ENCODE measurements at regions not wholly inside any gene's neighbourhood (a gene's known extent, or its start where the extent isn't known, plus 50 kb on each side); places are given as distances from the start of the nearest gene placed in this dataset.
"Not testable (repeated sequence)": the region's sequence is repeated elsewhere in the genome, so short reads cannot be mapped to it uniquely, and the experiment has no call there.

DNA sequence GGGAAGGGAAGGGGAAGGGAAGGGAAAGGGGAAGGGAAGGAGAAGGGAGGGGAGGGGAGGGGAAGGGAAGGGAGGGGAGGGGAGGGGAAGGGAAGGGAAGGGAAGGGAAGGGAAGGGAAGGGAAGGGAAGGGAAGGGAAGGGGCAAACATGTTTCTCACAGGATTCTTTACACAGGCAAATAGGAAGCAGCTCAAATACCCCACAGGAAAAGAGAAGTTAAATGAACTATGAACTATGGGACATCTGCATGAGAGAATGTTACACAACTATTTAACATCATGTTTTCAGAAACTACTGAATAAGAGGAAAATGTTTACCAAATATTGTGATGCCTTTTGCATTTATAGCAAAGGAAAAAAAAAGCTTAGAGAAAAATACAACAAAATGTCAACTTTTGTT is 125.4 kb upstream of the SLC30A5 start:
- DNase-seq (ENCODE audit: low read depth in 2 of 2): no peak

DNA sequence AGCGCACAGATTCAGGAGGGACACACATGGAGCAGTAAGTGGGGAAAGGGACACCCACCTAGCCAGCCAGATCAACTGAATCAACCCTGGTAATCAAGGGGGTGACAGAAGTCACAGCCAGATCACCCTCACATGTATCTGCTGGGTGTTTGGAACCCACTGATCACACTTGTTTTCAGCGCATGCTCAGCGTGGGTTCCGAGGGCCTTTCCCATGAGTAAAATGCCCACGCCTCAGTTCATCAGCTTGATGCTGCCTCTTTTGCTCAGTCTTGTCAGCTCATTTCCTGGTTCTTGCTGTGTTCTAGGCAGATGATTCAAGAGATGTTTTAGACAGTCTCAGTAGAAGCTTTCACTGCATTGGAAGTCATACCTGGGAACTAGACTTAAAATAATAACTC is 123.2 kb upstream of the SLC30A5 start:
- no peak for DNase-seq (ENCODE audit: low read depth in 2 of 2)

DNA sequence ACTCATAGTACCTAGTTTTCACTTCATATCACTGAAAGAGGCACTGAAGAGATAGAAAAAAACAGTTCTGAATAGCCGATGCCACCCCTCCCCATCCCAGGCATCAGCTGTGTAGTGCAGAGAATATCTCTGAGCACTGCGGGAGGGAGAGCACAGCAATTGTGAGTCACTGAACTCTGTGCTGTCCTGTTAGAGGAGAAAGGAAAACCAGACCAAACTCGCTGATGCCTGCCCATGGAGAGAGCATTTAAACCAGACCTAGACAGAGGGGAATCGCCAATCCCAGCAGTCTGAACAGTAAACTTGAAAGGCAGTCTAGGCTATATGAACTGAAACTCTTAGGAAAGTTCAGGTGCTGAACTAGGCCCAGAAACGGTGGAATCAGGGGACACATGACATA is 120.1 kb upstream of the SLC30A5 start:
- no peak for DNase-seq (ENCODE audit: low read depth in 2 of 2)

DNA sequence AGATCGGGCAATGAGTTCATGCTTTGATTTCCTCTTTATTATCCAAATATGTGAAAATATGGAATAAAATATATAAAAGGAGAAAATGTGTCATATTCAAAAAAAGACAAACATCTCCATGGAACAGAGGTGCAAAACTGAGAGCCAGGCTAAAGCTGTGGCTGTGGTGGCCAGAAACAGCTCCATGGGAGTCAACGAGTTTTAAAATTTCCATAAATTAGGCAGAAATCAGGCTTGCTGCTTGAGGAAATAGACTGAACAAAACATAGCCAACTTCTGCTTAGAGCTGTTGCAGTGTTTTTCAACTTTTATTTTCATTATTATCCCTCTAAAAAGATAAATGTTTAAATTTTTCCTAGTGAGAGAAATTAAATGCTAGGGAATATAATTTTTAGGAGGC is 110.8 kb upstream of the SLC30A5 start:
- DNase-seq (ENCODE audit: low read depth in 2 of 2): no peak

DNA sequence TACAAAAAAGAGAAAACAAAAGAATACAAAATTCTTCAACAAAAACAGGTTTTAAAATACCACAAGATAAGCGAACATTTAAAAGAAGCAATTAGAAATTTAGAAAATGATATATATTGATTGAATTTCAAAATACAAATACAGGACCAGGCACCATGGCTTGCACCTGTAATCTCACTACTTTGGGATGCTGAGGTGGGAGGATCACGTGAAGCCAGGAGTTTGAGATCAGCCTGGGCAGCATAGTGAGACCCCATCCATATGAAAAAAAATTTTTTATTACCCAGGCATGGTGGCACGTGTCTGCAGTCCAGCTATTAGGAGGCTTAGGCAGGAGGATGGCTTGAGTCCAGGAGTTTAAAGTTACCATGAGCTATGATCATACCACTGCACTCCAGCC is 109.9 kb upstream of the SLC30A5 start:
- DNase-seq (ENCODE audit: low read depth in 2 of 2): no peak

DNA sequence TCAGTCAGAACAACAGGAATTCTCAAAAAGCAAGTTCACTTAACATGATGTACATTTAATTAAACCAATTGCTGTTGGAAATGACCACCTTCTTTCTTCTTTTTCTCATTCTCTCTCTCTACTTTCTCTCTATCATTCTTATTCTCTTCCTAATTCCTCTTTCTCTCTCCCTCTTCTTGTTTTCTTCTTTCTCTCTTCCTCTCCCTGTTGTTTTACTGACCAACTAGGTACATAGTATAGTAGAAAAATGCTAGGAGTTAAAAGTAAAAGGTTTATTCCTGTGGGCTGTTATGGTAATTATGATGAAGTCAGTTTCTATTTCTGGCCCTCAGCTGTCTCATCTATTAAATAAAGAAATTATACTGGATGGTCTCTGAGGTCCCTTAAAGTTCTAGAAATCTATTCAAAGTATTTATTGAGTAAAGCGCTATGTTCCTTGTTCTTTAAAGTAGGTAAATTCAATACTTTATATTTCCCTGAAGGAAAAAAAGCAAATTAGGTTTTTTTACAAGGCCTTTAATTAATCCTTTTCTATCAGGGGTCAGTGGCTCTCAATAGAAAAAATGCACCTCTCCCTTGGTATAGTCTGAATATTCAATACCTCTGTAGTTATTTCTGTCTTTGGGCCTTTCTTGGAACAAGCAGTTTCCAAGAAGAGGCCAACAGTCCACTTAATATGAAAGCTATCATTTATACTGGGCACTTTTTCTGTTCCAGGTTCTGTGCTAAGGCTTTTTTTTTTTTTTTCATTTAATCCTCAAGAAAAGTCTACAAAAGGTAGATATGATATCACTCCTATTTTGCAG is 102.3 kb upstream of the SLC30A5 start:
- DNase-seq (ENCODE audit: low read depth in 2 of 2): no peak

DNA sequence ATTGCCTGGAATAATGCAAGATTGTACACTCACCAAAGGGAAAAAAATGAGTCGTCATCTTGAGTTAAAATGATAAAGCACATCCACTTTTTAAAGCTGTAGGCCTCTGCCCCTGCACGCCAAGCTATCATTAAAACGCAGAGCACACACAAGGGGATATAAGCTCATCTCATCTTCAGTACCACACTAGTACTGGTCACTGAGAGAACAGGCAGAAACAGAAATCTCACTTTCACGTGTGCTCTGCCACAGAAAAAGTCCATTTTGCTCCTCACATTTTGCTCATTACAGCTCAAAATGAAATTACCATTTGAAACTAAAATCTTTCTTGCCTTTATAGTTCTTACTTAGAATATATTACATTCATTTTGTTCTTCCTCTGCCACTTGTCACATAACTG is 99.2 kb upstream of the SLC30A5 start:
- no peak for DNase-seq (ENCODE audit: low read depth in 2 of 2)

DNA sequence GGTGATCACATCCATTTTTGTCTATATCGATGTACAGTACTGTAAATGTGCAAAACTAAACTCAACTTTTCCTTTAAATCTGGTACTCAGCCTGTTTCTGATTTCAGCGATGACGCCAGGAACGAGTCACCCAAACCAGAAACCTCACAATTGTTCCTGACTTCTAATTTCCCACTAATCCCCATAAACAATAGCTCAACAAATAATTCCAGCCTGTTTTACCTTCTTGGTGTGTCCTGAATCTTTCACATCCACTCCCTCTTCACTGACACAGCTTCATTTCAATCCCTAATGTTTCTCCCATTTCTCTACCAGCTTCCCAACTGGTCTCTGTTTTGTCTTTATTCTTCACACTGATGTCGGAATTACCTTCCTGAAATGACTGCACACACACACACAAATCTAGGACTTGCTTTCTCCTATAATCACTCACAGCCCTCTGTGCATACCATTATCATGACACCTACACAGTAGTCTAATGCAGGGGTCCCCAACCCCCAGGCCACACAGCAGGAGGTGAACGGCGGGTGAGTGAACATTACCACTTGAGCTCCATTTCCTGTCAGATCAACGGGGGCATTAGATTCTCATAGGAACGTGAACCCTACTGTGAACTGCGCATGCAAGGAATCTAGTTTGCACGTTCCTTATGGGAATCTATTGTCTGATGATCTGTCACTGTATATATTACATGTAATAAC is 97.8 kb upstream of the SLC30A5 start:
- no peak for DNase-seq (ENCODE audit: low read depth in 2 of 2)

DNA sequence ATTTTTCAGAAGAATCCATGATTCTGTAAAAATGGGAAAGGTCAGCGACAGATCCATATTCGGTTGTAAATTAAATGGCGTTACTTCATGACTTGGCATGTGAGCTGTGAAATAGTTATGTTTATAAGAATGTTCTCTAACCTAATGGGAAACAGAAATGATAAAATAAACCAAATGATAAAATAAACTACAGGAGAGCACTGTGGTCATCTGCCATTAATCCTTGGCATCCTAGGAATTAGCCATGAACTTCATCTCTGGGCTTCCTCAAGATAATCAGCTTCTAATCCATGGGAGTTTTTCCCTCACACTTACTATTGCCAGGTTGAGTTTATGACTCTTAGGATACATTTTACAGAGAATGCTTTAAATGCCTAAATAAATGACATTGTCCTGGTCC is 94.6 kb upstream of the SLC30A5 start:
- no peak for DNase-seq (ENCODE audit: low read depth in 2 of 2)

DNA sequence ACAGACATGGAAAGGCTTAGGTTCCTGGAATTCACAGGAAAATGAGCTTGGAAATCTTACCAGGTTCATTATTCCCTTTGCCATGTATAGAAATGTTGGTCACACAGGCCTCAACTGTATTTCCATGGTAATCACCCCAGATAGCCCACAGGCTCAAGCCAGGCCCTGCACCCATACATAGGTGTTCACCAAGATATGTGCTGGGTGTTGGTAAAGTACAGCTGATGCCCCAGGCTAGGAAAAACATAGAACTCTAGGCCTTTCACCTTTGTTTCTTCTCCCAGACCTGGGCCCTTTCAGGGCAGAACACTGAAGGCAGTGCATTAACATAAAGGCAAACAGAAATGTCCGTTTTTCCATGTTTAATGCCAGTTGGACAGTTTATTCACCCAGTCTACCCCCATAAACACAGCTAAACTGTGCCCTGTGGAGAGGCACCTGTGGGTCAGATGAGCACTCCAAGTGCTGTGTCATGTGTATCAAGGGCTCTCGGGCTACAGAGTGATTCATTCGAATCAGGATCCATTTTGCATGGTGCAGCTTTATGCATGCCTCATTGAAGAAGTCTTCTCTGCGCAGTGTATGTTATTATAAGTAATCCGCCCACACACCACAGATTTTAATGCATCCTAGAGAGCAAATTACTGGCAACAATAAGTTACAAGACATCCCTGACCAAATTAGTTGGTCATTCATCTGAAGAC is 93.4 kb upstream of the SLC30A5 start:
- DNase-seq (ENCODE audit: low read depth in 2 of 2): no peak

DNA sequence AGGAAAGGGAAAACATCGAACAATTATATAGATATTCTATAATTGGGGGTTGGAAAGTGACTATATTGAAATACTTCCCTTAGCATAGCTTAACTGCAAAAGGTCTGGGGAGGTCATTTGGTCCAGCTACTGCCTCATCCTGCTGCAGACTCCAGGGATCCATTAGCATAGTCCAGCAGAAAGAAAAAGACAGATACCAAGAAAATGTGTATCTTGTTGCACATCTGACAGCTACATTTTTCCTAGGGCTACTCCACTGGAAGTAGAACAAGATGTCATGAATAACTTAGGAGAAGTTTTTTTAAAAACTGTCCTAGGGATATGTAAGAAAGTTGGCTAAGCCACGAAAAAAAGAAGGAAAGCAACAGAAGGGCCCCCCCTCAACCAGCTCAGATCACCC is 92.9 kb upstream of the SLC30A5 start:
- no peak for DNase-seq (ENCODE audit: low read depth in 2 of 2)

DNA sequence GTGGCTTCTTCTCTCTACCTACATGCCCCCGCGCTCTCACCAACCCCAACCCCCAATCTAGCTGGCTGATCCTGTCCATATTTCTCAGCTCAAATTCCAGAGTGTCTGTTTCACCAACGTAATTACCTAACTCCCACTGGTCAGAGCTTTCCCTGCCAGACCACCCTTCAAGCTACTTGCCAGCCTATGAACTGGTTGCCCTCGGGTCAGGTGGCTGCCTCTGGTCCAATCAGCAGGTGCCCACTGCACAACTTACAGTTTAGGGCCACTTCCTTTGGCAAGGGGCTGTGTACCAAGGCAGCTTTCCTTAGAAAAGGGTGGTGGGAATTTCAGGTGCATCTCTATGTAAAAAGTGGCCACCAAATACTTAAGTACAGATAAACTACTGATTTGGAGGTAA is 92.2 kb upstream of the SLC30A5 start:
- no peak for DNase-seq (ENCODE audit: low read depth in 2 of 2)

DNA sequence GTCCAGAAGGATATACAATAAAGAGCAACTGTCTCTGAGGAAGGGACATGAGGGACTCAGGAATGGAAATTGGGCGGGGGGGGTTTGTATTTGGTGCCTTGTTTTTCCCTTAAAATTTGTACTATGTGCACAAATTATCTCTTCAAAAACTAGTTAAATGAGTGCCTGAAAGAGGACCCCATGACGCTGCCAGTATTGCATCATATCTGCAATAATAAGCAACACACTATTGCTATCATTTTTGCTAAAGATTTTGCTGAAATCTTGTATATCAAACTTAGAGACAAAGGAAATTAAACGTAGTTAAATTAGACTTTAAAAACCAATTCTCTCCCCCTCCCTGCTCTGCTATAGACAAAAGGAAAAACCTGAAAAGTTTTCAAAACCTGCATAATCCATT is 89.7 kb upstream of the SLC30A5 start:
- no peak for DNase-seq (ENCODE audit: low read depth in 2 of 2)

DNA sequence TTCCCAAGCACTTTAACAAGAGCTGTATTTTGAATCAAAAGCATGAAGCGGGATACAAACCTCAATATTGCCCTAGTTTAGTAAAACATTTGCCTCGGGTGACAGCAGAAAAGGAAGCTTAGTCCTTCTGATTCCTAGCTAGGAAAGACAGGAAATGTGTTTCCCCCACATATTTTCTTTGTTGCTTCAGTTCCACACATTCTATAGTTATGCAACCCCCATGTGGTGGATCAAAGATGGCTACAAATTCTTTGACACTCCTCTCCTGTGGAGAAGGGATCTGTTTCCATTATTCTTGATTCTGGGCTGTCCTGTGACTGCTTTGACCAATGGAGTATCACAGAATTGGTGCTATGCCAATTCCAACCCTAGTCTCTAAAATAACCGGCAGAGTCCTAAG is 89.1 kb upstream of the SLC30A5 start:
- DNase-seq (ENCODE audit: low read depth in 2 of 2): no peak

DNA sequence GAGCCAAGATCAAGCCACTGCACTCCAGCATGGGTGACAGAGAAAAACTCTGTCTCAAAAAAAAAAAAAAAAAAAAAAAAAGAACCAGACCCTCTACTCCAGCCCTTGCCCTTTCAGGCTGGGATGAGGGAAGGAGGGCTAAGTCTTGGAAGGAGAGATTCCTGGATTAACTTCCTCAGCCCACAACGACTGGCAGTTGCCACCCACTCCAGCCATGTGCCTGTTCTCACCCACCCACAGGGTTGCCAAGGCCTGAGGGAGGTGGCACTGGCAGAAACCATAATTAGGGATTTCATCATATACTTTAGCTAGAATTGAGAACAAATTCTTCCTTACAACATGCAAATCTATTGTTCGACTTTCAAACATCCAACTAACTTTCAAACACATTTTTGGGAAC is 87.8 kb upstream of the SLC30A5 start:
- no peak for DNase-seq (ENCODE audit: low read depth in 2 of 2)

DNA sequence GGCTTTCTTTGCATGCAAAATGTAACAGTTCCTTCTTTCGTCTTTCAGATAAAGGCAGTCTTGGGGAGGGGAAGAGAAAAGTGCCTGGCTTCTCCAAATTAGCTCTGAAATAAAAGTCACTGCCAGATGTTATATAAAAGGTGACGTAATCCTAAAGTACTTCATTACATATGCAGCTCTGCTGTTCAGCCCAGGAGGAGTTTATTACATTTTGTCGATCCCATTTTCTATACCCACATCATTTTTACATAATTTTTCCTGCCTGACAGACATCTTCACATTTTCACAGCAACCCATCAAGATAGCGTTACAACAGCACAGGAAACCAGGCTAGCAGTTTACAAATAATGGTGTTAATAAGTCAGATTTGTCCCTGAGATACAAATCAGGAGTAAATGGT is 86.7 kb upstream of the SLC30A5 start:
- no peak for DNase-seq (ENCODE audit: low read depth in 2 of 2)

DNA sequence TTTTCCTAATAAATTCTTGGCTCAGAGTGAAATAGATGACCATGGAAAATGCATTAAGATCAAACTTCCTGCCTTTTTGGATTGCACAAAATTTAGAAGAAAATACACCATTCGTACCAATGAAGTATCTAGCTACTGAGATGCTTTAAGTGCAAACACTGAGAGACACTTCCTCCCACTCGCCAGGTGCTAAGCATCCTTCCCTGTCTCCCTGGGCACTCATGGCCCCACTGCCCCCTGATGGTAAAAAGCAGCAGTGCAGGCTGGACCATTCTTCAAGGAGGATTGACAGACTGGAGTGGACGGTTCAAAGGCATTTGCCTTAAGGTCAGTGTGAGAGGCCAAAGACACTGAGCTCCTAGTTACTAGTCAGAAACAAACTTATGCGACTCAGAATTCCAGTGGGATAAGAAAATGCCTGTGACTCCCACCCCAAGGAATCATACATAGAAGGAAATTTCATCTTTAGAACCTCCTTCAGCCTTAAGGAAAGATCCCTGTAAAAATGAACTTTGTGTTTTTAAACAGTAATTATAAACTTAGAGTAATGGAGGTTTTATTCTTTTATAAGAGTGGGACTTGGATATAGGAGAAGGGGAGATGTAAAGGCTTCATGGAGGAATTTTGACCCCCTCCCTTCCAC is 86.0 kb upstream of the SLC30A5 start:
- DNase-seq (ENCODE audit: low read depth in 2 of 2): peak; percentile 36 to 70

DNA sequence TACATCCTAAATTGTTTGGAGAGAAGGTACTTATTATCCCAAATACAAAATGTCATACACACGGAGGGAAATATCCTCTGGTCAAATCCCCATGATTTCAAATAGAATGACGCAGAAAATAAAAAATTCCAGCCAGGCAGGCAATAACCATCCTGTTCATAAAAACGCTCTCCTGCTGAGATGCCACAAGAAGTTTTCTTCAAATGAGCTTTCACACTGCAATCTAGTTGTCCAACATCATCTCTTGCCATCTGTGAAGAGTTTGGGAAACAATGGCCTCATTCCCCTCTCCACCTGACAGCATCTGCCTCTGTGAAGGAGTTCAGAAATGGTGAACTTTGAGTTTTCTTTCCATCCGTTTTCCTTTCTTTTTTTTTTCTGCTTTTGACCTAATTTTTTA is 83.3 kb upstream of the SLC30A5 start:
- DNase-seq (ENCODE audit: low read depth in 2 of 2): no peak

DNA sequence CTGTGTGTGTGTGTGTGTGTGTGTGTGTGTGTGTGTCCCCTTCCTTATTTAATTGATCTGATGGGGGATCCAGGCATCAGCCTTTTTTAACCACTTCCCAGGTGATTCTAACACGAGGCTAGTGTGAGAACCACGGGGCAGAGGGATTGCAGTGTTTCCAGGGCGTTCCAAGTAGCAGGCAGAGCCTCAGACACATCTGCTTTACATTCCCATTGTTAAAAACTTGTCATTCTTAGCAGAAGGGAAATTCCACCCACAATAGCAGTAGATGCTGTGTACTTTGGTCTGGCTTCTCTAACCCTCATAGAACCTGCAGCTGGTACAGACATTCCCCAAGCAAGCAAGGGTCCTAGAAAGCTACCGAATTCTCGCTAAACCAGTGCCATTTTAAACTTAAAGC is 81.9 kb upstream of the SLC30A5 start:
- DNase-seq (ENCODE audit: low read depth in 2 of 2): no peak

DNA sequence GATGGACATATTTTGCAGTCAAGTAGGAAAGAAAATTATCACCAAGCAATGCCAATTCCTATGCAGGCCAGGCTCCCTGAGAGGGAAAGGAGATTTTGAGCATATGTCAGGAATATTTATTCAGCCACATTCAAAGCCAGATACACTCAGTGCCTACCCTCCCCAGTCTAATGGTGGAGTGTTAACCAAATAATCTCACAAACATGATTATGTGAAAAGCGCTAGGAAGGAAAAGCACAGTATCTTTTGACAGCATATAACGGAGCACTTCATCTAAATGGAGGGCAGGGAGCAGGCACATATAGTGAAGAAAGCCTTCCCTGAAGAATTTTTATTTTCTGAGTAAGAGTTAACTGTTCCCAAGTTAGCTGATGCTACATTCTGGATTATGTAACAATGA is 80.3 kb upstream of the SLC30A5 start:
- DNase-seq (ENCODE audit: low read depth in 2 of 2): no peak

DNA sequence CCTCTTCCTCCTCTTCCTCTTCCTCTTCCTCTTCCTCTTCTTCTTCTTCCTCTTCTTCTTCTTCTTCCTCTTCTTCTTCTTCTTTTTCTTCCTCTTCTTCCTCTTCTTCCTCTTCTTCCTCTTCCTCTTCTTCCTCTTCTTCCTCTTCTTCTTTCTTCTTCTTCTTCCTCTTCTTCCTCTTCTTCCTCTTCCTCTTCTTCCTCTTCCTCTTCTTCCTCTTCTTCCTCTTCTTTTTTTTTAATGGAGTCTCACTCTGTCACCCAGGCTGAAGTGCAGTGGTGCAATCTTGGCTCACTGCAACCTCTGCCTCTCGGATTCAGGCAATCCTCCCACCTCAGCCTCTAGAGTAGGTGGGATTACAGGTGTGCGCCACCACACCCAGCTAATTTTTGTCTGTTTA is 79.8 kb upstream of the SLC30A5 start:
- DNase-seq (ENCODE audit: low read depth in 2 of 2): not testable (repeated sequence)

DNA sequence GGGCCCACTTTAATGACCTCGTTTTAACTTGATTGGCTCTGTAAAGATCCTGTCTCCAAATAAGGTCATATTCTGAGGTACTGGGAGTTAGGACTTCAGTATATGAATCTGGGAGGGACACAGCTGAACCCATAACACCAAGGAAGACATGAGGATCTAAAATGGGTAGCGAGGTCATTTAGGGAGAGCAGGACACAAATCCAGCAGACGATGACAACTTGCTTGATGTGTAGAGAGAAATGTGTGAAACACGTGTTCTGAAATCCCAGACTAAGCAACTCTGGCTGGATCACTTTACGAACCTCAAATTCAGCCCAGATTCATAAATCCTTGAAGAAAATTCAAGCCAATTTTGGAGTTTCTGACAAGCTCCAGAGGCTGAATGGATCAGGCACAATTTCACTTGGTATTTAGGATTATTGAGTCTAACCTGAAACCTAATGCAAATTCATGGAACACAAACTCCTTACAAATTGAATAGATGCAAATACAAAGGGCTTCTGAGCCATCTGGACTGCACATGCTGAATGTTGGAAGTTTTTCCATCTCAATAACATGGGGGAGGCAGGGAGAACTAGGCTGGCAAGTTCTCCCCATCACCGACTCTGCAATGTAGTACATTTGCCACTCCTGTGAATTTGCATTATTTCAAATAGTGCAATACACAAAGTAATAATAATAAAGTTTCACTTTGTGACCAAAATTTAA is 74.0 kb upstream of the SLC30A5 start:
- no peak for DNase-seq (ENCODE audit: low read depth in 2 of 2)
